Omental fat pad (tissue), 3 donors: ENCODE measurements at regions not wholly inside any gene's neighbourhood (a gene's known extent, or its start where the extent isn't known, plus 50 kb on each side); places are given as distances from the start of the nearest gene placed in this dataset.
"Not testable (repeated sequence)": the region's sequence is repeated elsewhere in the genome, so short reads cannot be mapped to it uniquely, and the experiment has no call there.

Experiments used
- ATAC-seq: fragments of 150-250 bp; one replicate; pipeline ENCODE4 v1.9.1; 2016; ENCODE audit warnings: mild to moderate bottlenecking, moderate library complexity; ENCODE audit not compliant: low FRiP score
- DNase-seq: peaks from one replicate; pipeline ENCODE4 v3.0.0-alpha.2; 2019; ENCODE audit warnings: low spot score
- TF ChIP-seq, protein P1 (sequence below), 3 donors: fragments of 450-650 bp; IDR thresholded peaks; one replicate each; pipeline ENCODE4 v1.5.1; 2016 to 2017; ENCODE audit warnings: antibody characterized with exemption in 3 of 3, mild to moderate bottlenecking in 3 of 3, moderate library complexity in 2 of 3

DNA sequence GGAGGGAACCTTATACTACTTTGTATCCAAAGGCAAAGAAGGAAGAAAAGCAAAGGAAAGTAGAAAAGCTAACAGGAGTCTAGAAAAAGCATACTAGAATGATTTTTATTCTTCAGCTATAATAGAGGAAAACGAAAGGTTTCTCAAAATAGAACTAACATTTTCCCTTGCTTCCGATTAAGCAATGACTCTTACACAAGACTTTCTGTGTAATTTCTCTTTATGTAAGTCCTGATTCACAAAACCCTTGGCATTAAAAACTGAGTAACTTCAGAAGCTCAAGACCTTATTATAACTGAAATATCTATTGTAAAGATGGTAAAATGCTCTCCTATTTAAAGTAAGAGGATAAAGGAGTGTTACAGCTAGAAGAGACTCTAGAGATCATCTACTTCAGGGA lies 97.4 kb downstream of the DTWD1 start:
- ATAC-seq (peak; percentile 67), DNase-seq (no peak)
- TF ChIP-seq, protein P1, sequence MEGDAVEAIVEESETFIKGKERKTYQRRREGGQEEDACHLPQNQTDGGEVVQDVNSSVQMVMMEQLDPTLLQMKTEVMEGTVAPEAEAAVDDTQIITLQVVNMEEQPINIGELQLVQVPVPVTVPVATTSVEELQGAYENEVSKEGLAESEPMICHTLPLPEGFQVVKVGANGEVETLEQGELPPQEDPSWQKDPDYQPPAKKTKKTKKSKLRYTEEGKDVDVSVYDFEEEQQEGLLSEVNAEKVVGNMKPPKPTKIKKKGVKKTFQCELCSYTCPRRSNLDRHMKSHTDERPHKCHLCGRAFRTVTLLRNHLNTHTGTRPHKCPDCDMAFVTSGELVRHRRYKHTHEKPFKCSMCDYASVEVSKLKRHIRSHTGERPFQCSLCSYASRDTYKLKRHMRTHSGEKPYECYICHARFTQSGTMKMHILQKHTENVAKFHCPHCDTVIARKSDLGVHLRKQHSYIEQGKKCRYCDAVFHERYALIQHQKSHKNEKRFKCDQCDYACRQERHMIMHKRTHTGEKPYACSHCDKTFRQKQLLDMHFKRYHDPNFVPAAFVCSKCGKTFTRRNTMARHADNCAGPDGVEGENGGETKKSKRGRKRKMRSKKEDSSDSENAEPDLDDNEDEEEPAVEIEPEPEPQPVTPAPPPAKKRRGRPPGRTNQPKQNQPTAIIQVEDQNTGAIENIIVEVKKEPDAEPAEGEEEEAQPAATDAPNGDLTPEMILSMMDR (IDR thresholded peaks at IDR 0.05): no peak

DNA sequence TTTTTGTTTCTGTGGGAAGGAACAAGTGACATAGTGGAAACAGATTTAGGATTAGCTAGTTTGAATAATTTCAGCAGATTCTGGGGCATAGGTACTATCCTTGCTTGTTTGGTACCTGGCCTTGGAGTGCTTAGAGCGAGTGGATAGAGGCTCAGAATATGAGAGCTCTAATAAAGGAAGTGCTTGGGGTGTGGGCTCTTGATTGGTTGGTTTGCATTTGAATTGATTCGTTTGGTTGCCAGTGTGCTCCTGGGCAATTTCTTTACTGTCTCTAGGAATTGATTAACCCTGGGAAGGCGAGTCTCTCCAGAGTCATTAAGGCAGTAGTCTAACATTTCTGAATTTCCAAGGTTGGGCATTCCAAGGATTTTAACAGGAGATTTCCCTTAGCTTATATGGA lies 98.0 kb downstream of the DTWD1 start:
- TF ChIP-seq, protein P1 (IDR thresholded peaks at IDR 0.05): no peak
- ATAC-seq (no peak), DNase-seq (no peak)

DNA sequence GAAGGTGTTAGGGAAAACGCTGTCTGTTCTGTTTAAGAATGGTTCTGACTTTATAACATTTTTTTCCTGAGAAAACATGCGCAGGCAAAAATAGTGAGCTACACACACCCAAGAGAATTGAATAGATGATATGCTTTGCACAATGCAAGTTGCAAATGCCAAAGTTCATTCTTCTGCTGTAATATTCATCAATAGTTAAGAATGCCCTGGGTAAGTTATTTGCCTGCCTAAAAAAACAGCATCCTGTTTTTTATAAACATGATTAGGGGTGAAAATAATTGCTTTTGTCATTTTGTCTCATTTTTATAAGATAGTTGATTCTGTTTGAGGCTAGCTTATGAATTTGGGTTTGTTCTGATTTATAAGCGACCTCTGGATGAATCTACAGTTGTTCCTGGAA lies 99.4 kb downstream of the DTWD1 start:
- ATAC-seq: no peak

DNA sequence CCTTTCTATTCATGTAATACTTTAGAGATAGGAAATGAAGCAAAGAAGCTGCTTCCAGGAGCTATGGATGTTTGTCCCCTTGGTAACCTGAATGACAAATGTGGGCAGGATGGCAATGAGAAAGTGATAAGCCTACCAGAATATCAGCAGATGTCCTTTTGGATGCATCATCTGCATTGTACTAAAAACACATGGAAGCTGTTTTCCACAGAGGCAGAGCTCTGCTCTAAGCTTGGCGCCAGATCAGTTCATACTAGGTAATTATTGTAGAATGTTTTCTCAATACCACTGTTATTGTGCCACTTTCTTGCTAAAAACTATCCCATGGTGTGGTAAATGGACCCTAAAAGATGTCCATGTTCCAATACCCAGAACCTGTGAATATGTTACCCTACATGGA lies 100.2 kb downstream of the DTWD1 start:
- DNase-seq (no peak), ATAC-seq (no peak)
- TF ChIP-seq, protein P1 (IDR thresholded peaks at IDR 0.05): no peak

More for the DNA sequence above, 99.4 kb downstream of the DTWD1 start:
- DNase-seq: no peak
- TF ChIP-seq, protein P1 (IDR thresholded peaks at IDR 0.05): no peak

DNA sequence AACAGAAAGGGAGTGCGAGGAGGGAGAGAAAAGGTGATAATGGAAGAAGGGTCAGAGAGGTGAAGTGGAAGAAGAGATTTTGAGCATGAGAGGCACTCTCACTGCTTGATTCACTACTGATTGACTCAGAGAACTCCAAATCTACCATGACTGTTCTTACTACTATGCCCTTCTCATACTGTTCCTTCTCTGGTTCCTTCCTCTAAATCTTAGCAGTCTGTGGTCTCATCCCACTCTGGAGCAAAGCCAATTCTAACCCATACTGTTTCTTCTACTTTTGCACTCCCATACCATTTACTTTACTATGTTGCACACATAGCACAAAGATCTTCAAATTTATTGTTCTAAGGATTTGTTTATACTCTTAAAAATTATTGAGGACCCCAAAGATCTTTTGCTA lies 100.8 kb downstream of the DTWD1 start:
- ATAC-seq: no peak

DNA sequence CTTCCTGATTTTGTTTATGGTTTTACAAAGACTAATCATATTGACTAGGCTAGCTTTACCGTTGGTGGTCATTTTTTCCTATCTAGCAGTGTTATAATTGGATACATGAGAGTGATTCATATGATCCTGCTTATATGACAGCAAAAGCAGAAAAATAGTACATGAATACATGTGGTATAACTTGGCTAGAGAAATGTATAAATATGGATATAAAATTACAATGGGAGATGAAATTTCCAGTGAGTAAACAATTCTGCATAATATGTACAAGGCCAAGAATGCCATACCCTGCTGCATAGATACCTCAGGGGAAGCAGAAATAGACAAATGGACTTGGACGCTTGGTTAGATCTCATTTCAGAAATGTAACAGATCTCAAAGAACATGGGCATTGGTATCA lies 103.1 kb downstream of the DTWD1 start:
- DNase-seq (no peak), ATAC-seq (no peak)
- TF ChIP-seq, protein P1 (IDR thresholded peaks at IDR 0.05): no peak

More for the DNA sequence above, 100.8 kb downstream of the DTWD1 start:
- no peak for DNase-seq
- TF ChIP-seq, protein P1 (IDR thresholded peaks at IDR 0.05): no peak

DNA sequence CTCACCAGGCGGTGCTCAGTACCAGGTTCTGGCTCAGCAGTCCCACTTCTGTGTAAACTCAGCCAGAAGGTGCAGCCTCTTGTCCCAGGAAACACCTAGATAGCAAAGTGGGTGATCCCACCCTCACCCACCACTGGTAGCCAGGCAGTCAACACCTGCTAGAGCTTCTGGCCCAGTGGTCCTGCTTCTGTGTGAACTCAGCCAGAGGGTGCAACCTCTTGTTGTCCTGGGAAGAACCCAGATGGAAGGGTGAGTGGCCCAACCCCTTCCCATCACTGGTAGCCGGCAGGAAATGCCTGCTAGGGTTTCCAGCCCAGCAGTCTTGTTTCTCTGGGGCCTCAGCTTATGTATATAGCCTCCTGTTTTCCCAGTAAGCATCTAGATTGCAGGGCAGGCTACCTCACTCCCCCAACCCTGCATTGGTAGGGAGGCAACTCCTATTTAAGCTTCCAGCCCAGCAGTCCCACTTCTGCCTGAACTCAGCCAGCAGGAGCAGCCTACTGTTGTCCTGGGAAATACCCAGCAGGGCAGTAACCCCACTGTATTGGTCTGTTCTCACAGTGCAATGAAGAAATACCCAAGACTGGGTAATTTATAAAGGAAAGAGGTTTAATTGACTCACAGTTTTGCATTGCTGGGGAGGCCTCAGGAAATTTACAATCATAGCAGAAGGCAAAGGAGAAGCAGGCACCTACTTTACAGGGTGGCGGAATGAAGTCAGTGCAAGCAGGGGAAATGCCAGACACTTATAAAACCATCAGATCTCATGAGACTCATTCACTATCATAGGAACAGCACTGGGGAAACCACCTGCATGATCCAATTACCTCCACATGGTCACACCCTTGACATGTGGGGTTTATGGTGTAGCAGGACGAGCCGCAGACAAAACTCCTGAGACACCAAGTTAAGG lies 110.6 kb downstream of the DTWD1 start:
- no peak for ATAC-seq
- no peak for DNase-seq
- TF ChIP-seq, protein P1 (IDR thresholded peaks at IDR 0.05): no peak

DNA sequence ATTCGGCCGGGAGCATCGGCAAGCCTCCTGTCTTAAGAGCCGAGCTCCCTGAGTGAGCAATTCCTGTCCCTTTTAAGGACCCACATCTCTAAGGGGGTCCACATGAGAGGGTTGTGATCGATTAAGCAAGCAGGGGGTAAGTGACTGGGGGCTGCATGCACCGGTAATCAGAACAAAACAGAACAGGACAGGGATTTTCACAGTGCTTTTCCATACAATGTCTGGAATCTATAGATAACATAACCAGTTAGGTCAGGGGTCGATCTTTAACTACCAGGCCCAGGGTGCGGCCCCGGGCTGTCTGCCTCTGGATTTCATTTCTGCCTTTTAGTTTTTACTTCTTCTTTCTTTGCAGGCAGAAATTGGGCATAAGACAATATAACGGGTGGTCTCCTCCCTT lies 111.3 kb downstream of the DTWD1 start:
- ATAC-seq, DNase-seq: not testable (repeated sequence)

DNA sequence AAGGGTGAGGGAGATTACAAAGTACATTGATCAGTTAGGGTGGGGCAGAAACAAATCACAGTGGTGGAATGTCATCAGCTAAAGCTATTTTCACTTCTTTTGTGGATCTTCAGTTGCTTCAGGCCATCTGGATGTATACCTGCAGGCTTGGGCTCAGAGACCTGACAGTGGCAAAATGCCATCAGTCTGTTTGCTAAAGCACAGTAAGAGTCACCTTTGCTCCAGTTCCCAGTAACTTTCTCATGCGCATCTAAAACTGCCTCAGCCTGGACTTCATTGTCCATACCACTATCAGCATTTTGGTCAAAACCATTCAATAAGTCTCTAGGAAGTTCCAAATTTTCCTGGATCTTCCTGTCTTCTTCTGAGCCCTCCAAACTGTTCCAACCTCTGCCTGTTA lies 113.2 kb downstream of the DTWD1 start:
- not testable (repeated sequence) for ATAC-seq, DNase-seq
